ENCODE measurements at regions not wholly inside any gene's neighbourhood (a gene's known extent, or its start where the extent isn't known, plus 50 kb on each side); places are given as distances from the start of the nearest gene placed in this dataset.

DNA sequence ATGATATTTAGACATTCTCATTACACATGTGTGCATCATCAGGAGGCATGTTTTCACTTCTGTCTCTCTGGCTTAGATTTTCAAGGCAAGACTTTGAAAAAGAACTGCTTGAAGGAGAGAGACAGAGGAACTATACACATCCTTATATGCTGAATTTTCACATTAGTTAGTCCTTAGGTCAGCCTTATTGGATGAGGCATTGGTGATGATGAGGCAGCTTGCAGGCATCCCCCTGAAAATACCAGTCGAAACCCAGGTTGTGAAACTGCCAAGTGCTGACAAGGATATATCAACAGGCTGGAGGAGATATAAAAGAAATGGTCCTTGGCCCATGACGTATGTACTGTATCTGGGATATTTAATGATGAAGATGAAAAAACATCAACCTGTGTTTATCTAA lies 297.2 kb upstream of the AADAT start:
- CTCF ChIA-PET (ENCODE audit: low intra/inter-chr PET ratio) = no interaction called here
- Histone ChIP-seq H2AFZ (ENCODE audit: low read depth, low read length) (no peak overlapping the region), H3K36me3 (ENCODE audit: control insufficient read depth, insufficient read depth, low read length) (no peaks in the 10 kb centered on the region), H3K79me2 (ENCODE audit: control insufficient read depth, insufficient read depth, low read length) (no peaks in the 10 kb centered on the region), H3K4me3 (no peak overlapping the region), H3K9ac (ENCODE audit: insufficient read depth in 1 of 2, low read depth in 2 of 2, low read length in 2 of 2) (no peak overlapping the region), H3K4me1 (replicated peaks in 1 of 2; ENCODE audit: control insufficient read depth in 2 of 2, insufficient read depth in 2 of 2, low read length in 2 of 2) (no peaks in the 10 kb centered on the region), H3K4me2 (ENCODE audit: insufficient read depth, low read length) (no peak overlapping the region), H3K9me1 (ENCODE audit: control insufficient read depth, insufficient read depth, low read length) (no peaks in the 10 kb centered on the region), H4K20me1 (replicated peaks; ENCODE audit: control insufficient read depth, insufficient read depth, low read length) (no peaks in the 10 kb centered on the region), H3K27ac (ENCODE audit: extremely low read depth, low read depth, low read length) (no peak overlapping the region), H3K27me3 (ENCODE audit: control insufficient read depth in 2 of 2, insufficient read depth in 2 of 2, low read length in 2 of 2) (no peaks in the 10 kb centered on the region), H3K9me3 (replicated peaks; ENCODE audit: control insufficient read depth, insufficient read depth, low read depth, low read length) (no peaks in the 10 kb centered on the region)
- FAIRE-seq (no peak), ATAC-seq (no peak), DNase-seq (ENCODE audit: extremely low read depth in 1 of 4, low spot score in 3 of 4) (no peak)
- intact Hi-C loops (cut with micrococcal nuclease) (no loop called here), in situ Hi-C loops (cut with MboI) (no loop called here)
- no TSS peak for BruUV-seq (replicated peaks)
- 4% methylated on average over 2 of the region's 2 CpGs for WGBS (ENCODE audit: insufficient coverage, low coverage, missing lambda C conversion rate)
- POLR2A ChIA-PET = no interaction called here
- TF ChIP-seq, protein P1, sequence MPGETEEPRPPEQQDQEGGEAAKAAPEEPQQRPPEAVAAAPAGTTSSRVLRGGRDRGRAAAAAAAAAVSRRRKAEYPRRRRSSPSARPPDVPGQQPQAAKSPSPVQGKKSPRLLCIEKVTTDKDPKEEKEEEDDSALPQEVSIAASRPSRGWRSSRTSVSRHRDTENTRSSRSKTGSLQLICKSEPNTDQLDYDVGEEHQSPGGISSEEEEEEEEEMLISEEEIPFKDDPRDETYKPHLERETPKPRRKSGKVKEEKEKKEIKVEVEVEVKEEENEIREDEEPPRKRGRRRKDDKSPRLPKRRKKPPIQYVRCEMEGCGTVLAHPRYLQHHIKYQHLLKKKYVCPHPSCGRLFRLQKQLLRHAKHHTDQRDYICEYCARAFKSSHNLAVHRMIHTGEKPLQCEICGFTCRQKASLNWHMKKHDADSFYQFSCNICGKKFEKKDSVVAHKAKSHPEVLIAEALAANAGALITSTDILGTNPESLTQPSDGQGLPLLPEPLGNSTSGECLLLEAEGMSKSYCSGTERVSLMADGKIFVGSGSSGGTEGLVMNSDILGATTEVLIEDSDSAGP (CRISPR knock-in tag; IDR thresholded peaks at IDR 0.05) = no peak
- TF ChIP-seq, protein P2, sequence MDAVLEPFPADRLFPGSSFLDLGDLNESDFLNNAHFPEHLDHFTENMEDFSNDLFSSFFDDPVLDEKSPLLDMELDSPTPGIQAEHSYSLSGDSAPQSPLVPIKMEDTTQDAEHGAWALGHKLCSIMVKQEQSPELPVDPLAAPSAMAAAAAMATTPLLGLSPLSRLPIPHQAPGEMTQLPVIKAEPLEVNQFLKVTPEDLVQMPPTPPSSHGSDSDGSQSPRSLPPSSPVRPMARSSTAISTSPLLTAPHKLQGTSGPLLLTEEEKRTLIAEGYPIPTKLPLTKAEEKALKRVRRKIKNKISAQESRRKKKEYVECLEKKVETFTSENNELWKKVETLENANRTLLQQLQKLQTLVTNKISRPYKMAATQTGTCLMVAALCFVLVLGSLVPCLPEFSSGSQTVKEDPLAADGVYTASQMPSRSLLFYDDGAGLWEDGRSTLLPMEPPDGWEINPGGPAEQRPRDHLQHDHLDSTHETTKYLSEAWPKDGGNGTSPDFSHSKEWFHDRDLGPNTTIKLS (IDR thresholded peaks at IDR 0.05; ENCODE audit: borderline replicate concordance, low read depth) = no peak
- no peak for TF ChIP-seq CBX5 (IDR thresholded peaks at IDR 0.05; ENCODE audit: borderline replicate concordance, low read depth)
- TF ChIP-seq PCBP2 (IDR thresholded peaks at IDR 0.05; ENCODE audit: low read depth, low read length, poor library complexity, severe bottlenecking) = no peak
- TF ChIP-seq, protein P3, sequence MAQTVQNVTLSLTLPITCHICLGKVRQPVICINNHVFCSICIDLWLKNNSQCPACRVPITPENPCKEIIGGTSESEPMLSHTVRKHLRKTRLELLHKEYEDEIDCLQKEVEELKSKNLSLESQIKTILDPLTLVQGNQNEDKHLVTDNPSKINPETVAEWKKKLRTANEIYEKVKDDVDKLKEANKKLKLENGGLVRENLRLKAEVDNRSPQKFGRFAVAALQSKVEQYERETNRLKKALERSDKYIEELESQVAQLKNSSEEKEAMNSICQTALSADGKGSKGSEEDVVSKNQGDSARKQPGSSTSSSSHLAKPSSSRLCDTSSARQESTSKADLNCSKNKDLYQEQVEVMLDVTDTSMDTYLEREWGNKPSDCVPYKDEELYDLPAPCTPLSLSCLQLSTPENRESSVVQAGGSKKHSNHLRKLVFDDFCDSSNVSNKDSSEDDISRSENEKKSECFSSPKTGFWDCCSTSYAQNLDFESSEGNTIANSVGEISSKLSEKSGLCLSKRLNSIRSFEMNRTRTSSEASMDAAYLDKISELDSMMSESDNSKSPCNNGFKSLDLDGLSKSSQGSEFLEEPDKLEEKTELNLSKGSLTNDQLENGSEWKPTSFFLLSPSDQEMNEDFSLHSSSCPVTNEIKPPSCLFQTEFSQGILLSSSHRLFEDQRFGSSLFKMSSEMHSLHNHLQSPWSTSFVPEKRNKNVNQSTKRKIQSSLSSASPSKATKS (CRISPR knock-in tag; IDR thresholded peaks at IDR 0.05) = no peak
- TF ChIP-seq, protein P4, sequence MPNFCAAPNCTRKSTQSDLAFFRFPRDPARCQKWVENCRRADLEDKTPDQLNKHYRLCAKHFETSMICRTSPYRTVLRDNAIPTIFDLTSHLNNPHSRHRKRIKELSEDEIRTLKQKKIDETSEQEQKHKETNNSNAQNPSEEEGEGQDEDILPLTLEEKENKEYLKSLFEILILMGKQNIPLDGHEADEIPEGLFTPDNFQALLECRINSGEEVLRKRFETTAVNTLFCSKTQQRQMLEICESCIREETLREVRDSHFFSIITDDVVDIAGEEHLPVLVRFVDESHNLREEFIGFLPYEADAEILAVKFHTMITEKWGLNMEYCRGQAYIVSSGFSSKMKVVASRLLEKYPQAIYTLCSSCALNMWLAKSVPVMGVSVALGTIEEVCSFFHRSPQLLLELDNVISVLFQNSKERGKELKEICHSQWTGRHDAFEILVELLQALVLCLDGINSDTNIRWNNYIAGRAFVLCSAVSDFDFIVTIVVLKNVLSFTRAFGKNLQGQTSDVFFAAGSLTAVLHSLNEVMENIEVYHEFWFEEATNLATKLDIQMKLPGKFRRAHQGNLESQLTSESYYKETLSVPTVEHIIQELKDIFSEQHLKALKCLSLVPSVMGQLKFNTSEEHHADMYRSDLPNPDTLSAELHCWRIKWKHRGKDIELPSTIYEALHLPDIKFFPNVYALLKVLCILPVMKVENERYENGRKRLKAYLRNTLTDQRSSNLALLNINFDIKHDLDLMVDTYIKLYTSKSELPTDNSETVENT (CRISPR knock-in tag; IDR thresholded peaks at IDR 0.05) = no peak

Measured in K562 (cell line).